B cell (primary cell): ENCODE measurements at regions not wholly inside any gene's neighbourhood (a gene's known extent, or its start where the extent isn't known, plus 50 kb on each side); places are given as distances from the start of the nearest gene placed in this dataset.

Experiments
- EZH2 ChIP-seq: IDR thresholded peaks from 2 replicates; pipeline ENCODE4 v1.6.1; 2012; ENCODE audit warnings: borderline replicate concordance, low read depth, mild to moderate bottlenecking, moderate library complexity, low read length; ENCODE audit not compliant: insufficient read depth, poor library complexity, severe bottlenecking
- TF ChIP-seq, protein P1 (sequence below): fragments of 200-600 bp; IDR thresholded peaks from one replicate; pipeline ENCODE4 v1.8.0; 2022; ENCODE audit warnings: antibody characterized with exemption, mild to moderate bottlenecking

DNA sequence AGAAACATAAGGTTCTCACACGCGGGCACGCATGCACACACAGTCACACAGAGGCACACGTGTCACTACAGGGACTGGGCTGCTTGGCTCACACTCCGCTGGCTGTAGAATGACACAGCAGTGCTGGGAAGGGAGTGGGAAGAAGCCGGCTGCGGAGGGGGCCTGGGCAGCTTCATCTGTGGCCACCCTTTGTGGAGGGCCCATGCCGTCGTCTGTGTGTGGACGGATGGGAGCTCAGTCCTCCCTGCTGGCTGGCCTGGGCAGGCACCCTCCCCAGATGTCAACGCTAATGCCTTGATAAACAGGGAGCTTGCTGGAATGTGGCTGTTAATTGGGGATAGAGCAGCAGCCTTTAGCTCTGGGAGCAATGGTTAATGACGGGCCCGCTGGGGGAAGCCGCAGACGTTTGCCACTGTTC, 621.1 kb downstream of the BCOR start:
- TF ChIP-seq EZH2 = no peak
- TF ChIP-seq, protein P1, sequence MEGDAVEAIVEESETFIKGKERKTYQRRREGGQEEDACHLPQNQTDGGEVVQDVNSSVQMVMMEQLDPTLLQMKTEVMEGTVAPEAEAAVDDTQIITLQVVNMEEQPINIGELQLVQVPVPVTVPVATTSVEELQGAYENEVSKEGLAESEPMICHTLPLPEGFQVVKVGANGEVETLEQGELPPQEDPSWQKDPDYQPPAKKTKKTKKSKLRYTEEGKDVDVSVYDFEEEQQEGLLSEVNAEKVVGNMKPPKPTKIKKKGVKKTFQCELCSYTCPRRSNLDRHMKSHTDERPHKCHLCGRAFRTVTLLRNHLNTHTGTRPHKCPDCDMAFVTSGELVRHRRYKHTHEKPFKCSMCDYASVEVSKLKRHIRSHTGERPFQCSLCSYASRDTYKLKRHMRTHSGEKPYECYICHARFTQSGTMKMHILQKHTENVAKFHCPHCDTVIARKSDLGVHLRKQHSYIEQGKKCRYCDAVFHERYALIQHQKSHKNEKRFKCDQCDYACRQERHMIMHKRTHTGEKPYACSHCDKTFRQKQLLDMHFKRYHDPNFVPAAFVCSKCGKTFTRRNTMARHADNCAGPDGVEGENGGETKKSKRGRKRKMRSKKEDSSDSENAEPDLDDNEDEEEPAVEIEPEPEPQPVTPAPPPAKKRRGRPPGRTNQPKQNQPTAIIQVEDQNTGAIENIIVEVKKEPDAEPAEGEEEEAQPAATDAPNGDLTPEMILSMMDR = no peak
